BJ (cell line): ENCODE measurements at regions not wholly inside any gene's neighbourhood (a gene's known extent, or its start where the extent isn't known, plus 50 kb on each side); places are given as distances from the start of the nearest gene placed in this dataset.
A peak's percentile ranks its signal among the peaks of the same experiment; 100 is the strongest.

ENCODE experiments used
- CTCF ChIA-PET: fragments of 350-600 bp; formaldehyde crosslinking; extraction: SDS; loops from one replicate; lab custom pipeline; 2021; ENCODE audit warnings: antibody characterized with exemption, inconsistent platforms; lab: Yijun Ruan, JAX
- POLR2A ChIA-PET: fragments of 300-600 bp; sonication (Branson Sonifier 250); formaldehyde crosslinking; extraction: SDS; loops from one replicate; lab custom pipeline; 2021; ENCODE audit warnings: antibody characterized with exemption; lab: Charles Lee
- DNase-seq: peaks from one replicate; pipeline ENCODE4 v3.0.0-alpha.2; 2011; ENCODE audit warnings: low read depth
- H3K27me3 ChIP-seq: 2 replicates; pipeline ENCODE4 v1.6.0; 2011; ENCODE audit warnings: low read length; ENCODE audit not compliant: control insufficient read depth, insufficient read depth
- H3K36me3 ChIP-seq: 2 replicates; pipeline ENCODE4 v1.5.1; 2011; ENCODE audit warnings: low read length; ENCODE audit not compliant: control insufficient read depth, insufficient read depth
- H3K4me3 ChIP-seq: 2 replicates; pipeline ENCODE4 v1.5.1; 2011; ENCODE audit warnings: low read depth, mild to moderate bottlenecking, control low read depth, low read length
- CTCF ChIP-seq: IDR thresholded peaks from 2 replicates; pipeline ENCODE4 v1.5.1; 2011; ENCODE audit warnings: low read depth, mild to moderate bottlenecking, control low read depth, inconsistent platforms, low read length, moderate library complexity; ENCODE audit not compliant: insufficient read depth

GRCh38 chr13:109332506-109333499, 453.6 kb downstream of the IRS2 start:
- no peak for TF ChIP-seq CTCF
- Histone ChIP-seq H3K4me3 (no peak overlapping the region), H3K36me3 (no peaks in the 10 kb centered on the region), H3K27me3 (no peaks in the 10 kb centered on the region)
- CTCF ChIA-PET, result no interaction called here
- POLR2A ChIA-PET, result interaction anchor here (0.6 kb wide), 1 partner anchor 14 kb away, joined by 4 read pairs; no protein-coding TSS in a partner anchor
- no peak for DNase-seq

GRCh38 chr13:109331898-109332297, 454.5 kb downstream of the IRS2 start:
- Histone ChIP-seq H3K36me3 (no peaks in the 10 kb centered on the region), H3K4me3 (no peak overlapping the region), H3K27me3 (no peaks in the 10 kb centered on the region)
- ChIA-PET CTCF (no interaction called here), POLR2A (interaction anchor here (0.6 kb wide), 1 partner anchor 14 kb away, joined by 4 read pairs; no protein-coding TSS in a partner anchor)
- TF ChIP-seq CTCF, result no peak
- peak; percentile 67 for DNase-seq

- CTCF ChIA-PET, result no interaction called here
- no peak for TF ChIP-seq CTCF
- no peak for DNase-seq
- Histone ChIP-seq H3K27me3 (no peaks in the 10 kb centered on the region), H3K36me3 (no peaks in the 10 kb centered on the region), H3K4me3 (no peak overlapping the region)
- POLR2A ChIA-PET, result no interaction called here
Measured at GRCh38 chr13:109331011-109331433, 455.4 kb downstream of the IRS2 start.

- ChIA-PET POLR2A (no interaction called here), CTCF (no interaction called here)
- DNase-seq, result no peak
- Histone ChIP-seq H3K4me3 (no peak overlapping the region), H3K36me3 (no peaks in the 10 kb centered on the region), H3K27me3 (no peaks in the 10 kb centered on the region)
- TF ChIP-seq CTCF, result no peak
Measured at GRCh38 chr13:109330123-109330522, 456.3 kb downstream of the IRS2 start.

- POLR2A ChIA-PET, result no interaction called here
- CTCF ChIA-PET, result no interaction called here
- DNase-seq, result no peak
- no peaks in the 10 kb centered on the region for H3K27me3 ChIP-seq
- TF ChIP-seq CTCF, result no peak
- H3K36me3 ChIP-seq, result no peaks in the 10 kb centered on the region
- H3K4me3 ChIP-seq, result no peak overlapping the region
Measured at GRCh38 chr13:109329175-109329574, 457.2 kb downstream of the IRS2 start.
